KMS-11 (cell line): ENCODE measurements at regions not wholly inside any gene's neighbourhood (a gene's known extent, or its start where the extent isn't known, plus 50 kb on each side); places are given as distances from the start of the nearest gene placed in this dataset.

Experiments
- H2AFZ ChIP-seq: fragments of 200-600 bp; sonication (generic); 2 replicates; pipeline ENCODE4 v1.6.1; 2016; ENCODE audit warnings: antibody characterized with exemption, mixed run types, low read depth
- H3K27ac ChIP-seq: fragments of 200-600 bp; sonication (generic); 2 replicates; pipeline ENCODE4 v1.6.1; 2016; ENCODE audit warnings: mild to moderate bottlenecking, mixed run types
- H3K27me3 ChIP-seq: fragments of 200-600 bp; sonication (generic); 2 replicates; pipeline ENCODE4 v1.6.1; 2017; ENCODE audit warnings: mild to moderate bottlenecking, low read depth, mixed run types, moderate library complexity; ENCODE audit not compliant: insufficient read depth
- H3K36me3 ChIP-seq: fragments of 200-600 bp; sonication (generic); 2 replicates; pipeline ENCODE4 v1.6.1; 2017; ENCODE audit warnings: mild to moderate bottlenecking, mixed run types; ENCODE audit not compliant: insufficient read depth
- H3K4me1 ChIP-seq: fragments of 200-600 bp; sonication (generic); 2 replicates; pipeline ENCODE4 v1.6.1; 2016; ENCODE audit warnings: mild to moderate bottlenecking, low read depth, mixed run types; ENCODE audit not compliant: poor library complexity, severe bottlenecking
- H3K4me2 ChIP-seq: fragments of 200-600 bp; sonication (generic); 2 replicates; pipeline ENCODE4 v1.7.0; 2016; ENCODE audit warnings: mild to moderate bottlenecking, mixed run types
- H3K4me3 ChIP-seq: fragments of 200-600 bp; sonication (generic); IDR thresholded peaks from 2 replicates; pipeline ENCODE4 v1.6.1; 2017; ENCODE audit warnings: low read depth, low read length, mixed read lengths; ENCODE audit not compliant: insufficient read depth
- H3K79me2 ChIP-seq: fragments of 200-600 bp; sonication (generic); 2 replicates; pipeline ENCODE4 v1.6.1; 2016; ENCODE audit warnings: low read depth, mixed run types; ENCODE audit not compliant: insufficient read depth
- H3K9ac ChIP-seq: fragments of 200-600 bp; sonication (generic); 2 replicates; pipeline ENCODE4 v1.6.1; 2016; ENCODE audit warnings: mild to moderate bottlenecking, mixed run types
- H4K20me1 ChIP-seq: fragments of 200-600 bp; sonication (generic); 2 replicates; pipeline ENCODE4 v1.6.1; 2016; ENCODE audit warnings: mild to moderate bottlenecking, mixed run types; ENCODE audit not compliant: insufficient read depth
- TF ChIP-seq, protein P1 (sequence below): fragments of 200-600 bp; sonication (generic); conservative IDR thresholded peaks from 2 replicates; pipeline ENCODE4 v1.6.1; 2017; ENCODE audit warnings: low read depth, mild to moderate bottlenecking, antibody characterized with exemption, low read length, moderate library complexity, mixed read lengths

DNA sequence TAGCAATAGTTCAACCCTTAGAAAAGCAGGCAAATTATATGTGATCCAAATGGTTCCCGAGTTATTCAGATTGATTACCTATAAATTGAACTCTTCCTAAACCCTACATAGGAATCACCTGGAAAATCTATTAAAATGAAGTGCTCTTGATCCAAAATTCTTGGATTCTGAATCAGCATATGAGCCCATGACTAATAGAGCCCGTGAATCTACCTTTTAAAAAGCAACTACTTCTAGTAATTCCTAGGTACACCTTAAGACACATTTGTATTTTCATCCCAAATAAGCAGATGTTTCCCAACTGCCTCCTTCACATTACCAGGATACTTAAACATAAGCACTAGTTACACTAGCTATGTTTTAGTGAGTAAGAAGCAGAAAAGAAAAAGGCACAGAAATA is 1171.0 kb upstream of the GOT2 start:
- no peaks in the 10 kb centered on the region for H3K79me2 ChIP-seq
- no peaks in the 10 kb centered on the region for H3K36me3 ChIP-seq
- no peak overlapping the region for H3K9ac ChIP-seq
- H3K4me1 ChIP-seq: no peaks in the 10 kb centered on the region
- no peak overlapping the region for H3K27ac ChIP-seq
- no peaks in the 10 kb centered on the region for H3K27me3 ChIP-seq
- H3K4me2 ChIP-seq: no peak overlapping the region
- TF ChIP-seq, protein P1, sequence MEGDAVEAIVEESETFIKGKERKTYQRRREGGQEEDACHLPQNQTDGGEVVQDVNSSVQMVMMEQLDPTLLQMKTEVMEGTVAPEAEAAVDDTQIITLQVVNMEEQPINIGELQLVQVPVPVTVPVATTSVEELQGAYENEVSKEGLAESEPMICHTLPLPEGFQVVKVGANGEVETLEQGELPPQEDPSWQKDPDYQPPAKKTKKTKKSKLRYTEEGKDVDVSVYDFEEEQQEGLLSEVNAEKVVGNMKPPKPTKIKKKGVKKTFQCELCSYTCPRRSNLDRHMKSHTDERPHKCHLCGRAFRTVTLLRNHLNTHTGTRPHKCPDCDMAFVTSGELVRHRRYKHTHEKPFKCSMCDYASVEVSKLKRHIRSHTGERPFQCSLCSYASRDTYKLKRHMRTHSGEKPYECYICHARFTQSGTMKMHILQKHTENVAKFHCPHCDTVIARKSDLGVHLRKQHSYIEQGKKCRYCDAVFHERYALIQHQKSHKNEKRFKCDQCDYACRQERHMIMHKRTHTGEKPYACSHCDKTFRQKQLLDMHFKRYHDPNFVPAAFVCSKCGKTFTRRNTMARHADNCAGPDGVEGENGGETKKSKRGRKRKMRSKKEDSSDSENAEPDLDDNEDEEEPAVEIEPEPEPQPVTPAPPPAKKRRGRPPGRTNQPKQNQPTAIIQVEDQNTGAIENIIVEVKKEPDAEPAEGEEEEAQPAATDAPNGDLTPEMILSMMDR: no peak
- H4K20me1 ChIP-seq: no peaks in the 10 kb centered on the region
- no peak overlapping the region for H2AFZ ChIP-seq
- no peak overlapping the region for H3K4me3 ChIP-seq

DNA sequence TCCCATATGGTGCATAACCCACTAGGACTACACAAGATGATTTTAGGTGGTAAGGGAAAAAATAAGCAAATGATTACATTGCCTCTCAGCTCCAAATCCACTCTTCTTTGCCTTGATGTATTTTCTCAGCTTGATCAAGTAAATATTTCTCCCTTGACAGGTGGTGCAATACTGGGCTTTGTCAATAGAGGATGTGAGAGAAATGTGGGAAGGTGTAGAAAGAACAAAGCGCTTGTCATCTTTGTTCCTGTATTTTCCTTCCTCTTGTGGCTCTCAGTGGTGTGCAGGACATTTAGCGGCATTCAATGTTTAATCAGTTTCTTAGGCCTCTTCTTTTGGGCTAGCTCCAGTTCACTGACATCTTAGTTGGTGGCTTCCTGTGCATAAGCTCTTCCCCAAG is 1165.8 kb upstream of the GOT2 start:
- Histone ChIP-seq H3K79me2 (no peaks in the 10 kb centered on the region), H3K27me3 (no peaks in the 10 kb centered on the region), H4K20me1 (no peaks in the 10 kb centered on the region), H3K27ac (no peak overlapping the region), H3K4me1 (no peaks in the 10 kb centered on the region), H3K4me3 (no peak overlapping the region), H3K4me2 (no peak overlapping the region), H2AFZ (no peak overlapping the region), H3K36me3 (no peaks in the 10 kb centered on the region), H3K9ac (no peak overlapping the region)
- TF ChIP-seq, protein P1: no peak

DNA sequence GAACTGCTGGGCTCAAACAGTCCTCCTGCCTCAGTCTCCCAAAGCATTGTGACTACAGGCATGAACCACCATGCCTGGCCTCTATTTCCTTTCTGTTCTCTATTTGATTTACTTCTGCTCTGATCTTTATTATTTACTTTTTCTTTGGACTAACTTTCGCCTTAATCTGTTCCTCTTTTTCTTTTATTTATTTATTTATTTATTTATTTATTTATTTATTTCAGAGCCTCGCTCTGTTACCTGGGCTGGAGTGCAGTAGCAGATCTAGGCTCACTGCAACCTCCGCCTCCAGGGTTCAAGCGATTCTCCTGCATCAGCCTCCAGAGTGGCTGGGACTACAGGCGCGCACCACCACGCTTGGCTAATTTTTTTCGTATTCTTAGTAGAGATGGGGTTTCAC is 1158.3 kb upstream of the GOT2 start:
- no peaks in the 10 kb centered on the region for H3K79me2 ChIP-seq
- H3K4me3 ChIP-seq: no peak overlapping the region
- no peaks in the 10 kb centered on the region for H3K36me3 ChIP-seq
- TF ChIP-seq, protein P1: no peak
- no peaks in the 10 kb centered on the region for H3K27me3 ChIP-seq
- no peaks in the 10 kb centered on the region for H4K20me1 ChIP-seq
- H3K27ac ChIP-seq: no peak overlapping the region
- H3K4me2 ChIP-seq: no peak overlapping the region
- no peaks in the 10 kb centered on the region for H3K4me1 ChIP-seq
- H3K9ac ChIP-seq: no peak overlapping the region
- H2AFZ ChIP-seq: no peak overlapping the region

DNA sequence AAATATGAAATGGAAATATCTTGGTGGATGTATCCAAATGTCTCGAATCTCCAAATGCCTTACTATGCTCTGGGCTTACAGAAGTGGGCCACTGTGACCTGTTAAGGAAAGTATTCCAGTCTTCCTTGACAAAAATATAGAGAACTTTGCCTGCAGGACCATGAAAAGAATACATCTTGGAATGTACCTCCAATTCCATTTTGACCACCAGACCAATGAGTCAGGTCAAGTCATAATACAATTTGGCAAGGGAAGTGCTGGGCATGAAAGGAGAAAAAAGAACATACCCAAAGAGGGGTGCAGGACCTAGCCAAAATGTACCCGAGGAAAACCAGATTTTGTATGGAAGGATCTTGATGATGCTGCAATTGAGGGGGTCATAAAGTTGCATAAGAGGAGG is 1153.7 kb upstream of the GOT2 start:
- Histone ChIP-seq H2AFZ (no peak overlapping the region), H3K27ac (no peak overlapping the region), H3K4me2 (no peak overlapping the region), H3K27me3 (no peaks in the 10 kb centered on the region), H3K4me1 (no peaks in the 10 kb centered on the region), H3K4me3 (no peak overlapping the region), H4K20me1 (no peaks in the 10 kb centered on the region), H3K79me2 (no peaks in the 10 kb centered on the region), H3K9ac (no peak overlapping the region), H3K36me3 (no peaks in the 10 kb centered on the region)
- TF ChIP-seq, protein P1: no peak

DNA sequence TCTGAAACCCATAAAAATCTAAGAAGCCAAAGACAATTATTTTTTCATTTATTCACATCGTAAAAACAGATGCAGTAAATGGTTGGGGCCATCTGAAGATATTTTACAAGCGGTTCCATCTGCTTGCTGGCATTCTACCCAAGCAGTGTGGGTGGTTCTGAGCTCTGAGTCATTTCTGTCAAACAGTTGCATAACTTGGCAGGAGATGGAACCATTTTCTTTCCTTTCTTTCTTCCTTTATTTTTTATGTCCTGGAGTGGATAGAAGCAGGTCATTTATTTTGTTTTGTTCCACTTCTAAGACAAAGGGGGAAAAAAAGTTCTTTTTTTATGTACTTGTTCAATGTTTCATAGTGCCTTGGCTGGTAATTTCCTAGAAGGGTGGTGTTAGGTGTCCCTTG is 1151.9 kb upstream of the GOT2 start:
- H3K4me2 ChIP-seq: no peak overlapping the region
- no peak overlapping the region for H2AFZ ChIP-seq
- H4K20me1 ChIP-seq: no peaks in the 10 kb centered on the region
- no peak overlapping the region for H3K27ac ChIP-seq
- H3K27me3 ChIP-seq: no peaks in the 10 kb centered on the region
- H3K79me2 ChIP-seq: no peaks in the 10 kb centered on the region
- no peaks in the 10 kb centered on the region for H3K36me3 ChIP-seq
- no peaks in the 10 kb centered on the region for H3K4me1 ChIP-seq
- TF ChIP-seq, protein P1: no peak
- H3K4me3 ChIP-seq: no peak overlapping the region
- no peak overlapping the region for H3K9ac ChIP-seq
